ENCODE measurements at regions not wholly inside any gene's neighbourhood (a gene's known extent, or its start where the extent isn't known, plus 50 kb on each side); places are given as distances from the start of the nearest gene placed in this dataset.

DNA sequence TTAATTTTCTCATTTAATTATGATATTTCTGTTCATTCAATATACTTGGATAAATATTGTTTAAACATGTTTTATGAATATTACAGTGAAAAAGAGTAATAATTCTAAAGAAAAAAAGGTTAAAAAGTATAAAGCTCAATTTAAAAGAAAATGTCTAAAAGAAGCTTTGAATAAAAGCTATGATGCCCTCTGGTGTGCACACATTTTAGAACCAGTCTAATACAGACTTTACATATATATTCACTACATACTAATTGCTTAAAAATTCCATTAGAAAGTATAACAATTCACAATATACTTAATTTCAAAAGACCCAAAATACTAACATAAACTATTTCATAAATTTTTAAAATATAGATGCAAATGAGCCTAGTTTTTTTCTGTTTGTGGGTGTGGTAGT, 909.1 kb upstream of the ROBO1 start:
- FAIRE-seq (no peak), DNase-seq (ENCODE audit: insufficient read length, low spot score) (no peak)
- TF ChIP-seq CTCF (IDR thresholded peaks at IDR 0.05; ENCODE audit: insufficient read depth, missing control alignments) = peak; percentile 35

DNA sequence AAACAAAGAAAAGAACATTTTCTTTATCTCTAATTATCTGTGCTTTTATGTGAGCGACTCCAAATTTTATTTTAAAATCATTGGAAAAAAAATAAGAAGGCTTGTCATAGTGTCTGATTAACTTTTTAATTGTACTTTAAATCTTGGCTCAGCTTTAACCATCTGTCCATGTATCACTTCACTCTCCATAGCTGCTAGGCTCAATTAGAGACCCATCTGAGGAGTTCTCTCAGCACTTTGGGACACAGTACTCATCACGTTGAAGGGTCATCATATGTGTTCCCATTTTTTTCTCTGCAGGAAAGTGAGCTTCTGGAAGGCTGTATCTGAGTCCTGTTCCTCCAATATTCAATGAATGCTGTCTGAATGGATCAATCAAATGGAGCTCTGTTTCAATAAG, 908.5 kb upstream of the ROBO1 start:
- peak; percentile 46 for FAIRE-seq
- DNase-seq (ENCODE audit: insufficient read length, low spot score) = no peak
- no peak for TF ChIP-seq CTCF (IDR thresholded peaks at IDR 0.05; ENCODE audit: insufficient read depth, missing control alignments)

DNA sequence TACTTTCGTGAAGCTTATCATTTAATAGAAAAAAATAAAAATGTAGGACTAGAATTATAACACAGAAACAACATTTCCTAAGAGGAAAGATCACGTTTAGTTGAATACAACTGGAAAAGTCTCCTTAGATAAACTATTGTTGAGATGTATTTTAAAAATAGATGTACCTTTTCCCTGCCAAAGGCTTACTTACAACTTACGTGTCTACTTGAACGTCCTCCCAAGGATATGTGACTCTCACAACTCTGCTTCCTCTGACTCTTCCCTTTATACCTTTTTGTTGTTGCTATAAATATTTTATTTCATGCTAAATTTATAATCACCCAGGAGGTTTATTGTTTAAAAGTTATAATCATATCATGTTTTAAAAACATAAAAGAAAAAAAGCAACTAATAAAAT, 908.0 kb upstream of the ROBO1 start:
- FAIRE-seq (no peak), DNase-seq (ENCODE audit: insufficient read length, low spot score) (no peak)
- TF ChIP-seq CTCF (IDR thresholded peaks at IDR 0.05; ENCODE audit: insufficient read depth, missing control alignments) = no peak

DNA sequence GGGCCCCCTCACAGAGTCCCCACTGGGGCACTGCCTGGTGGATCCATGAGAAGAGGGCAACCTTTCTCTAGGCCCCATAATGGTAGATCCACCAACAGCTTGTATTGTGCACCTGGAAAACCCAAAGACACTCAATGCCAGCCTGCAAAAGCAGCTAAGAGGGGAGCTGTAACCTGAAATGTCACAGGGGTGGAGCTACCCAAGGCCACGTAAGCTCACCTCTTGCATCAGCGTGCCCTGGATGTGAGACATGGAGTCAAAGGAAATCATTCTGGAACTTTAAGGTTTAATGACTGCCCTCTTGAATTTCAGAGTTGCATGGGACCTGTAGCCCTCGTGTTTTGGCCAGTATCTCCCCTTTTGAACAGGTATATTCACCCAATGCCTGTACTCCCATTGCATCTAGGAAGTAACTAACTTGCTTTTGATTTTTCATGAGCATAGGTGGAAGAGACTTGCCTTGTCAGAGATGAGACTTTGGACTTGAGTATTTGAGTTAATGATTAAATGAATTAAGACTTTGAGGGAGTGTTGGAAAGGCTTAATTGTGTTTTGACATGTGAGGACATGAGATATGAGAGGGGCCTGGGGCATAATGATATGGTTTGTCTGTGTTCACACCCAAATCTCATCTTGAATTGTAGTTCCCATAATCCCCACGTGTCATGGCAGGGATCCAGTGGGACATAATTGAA, 900.9 kb upstream of the ROBO1 start:
- no peak for FAIRE-seq
- no peak for TF ChIP-seq CTCF (IDR thresholded peaks at IDR 0.05; ENCODE audit: insufficient read depth, missing control alignments)
- no peak for DNase-seq (ENCODE audit: insufficient read length, low spot score)

DNA sequence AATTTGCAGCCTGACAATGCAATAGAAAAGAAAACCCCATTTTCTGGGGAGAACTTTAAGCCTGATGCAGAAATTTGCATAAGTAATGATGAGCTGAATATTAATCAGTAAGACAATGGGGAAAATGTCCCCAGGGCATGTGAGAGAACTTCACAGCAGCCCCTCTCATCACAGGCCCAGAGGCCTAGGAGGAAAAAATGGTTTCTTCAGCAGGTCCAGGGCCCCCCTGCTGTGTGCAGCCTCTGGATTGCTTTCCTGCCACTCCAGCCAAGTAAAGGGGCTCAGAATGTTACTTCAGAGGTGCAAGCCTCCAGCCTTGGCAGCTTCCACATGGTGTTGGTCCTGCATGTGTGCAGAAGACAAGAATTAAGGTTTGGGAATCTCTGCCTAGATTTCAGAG, 900.3 kb upstream of the ROBO1 start:
- TF ChIP-seq CTCF (IDR thresholded peaks at IDR 0.05; ENCODE audit: insufficient read depth, missing control alignments) = no peak
- DNase-seq (ENCODE audit: insufficient read length, low spot score) (no peak), FAIRE-seq (no peak)

GRCh38 chr3:80663426-80663825, 895.6 kb upstream of the ROBO1 start:
- DNase-seq (ENCODE audit: insufficient read length, low spot score) (no peak), FAIRE-seq (no peak)
- no peak for TF ChIP-seq CTCF (IDR thresholded peaks at IDR 0.05; ENCODE audit: insufficient read depth, missing control alignments)

DNA sequence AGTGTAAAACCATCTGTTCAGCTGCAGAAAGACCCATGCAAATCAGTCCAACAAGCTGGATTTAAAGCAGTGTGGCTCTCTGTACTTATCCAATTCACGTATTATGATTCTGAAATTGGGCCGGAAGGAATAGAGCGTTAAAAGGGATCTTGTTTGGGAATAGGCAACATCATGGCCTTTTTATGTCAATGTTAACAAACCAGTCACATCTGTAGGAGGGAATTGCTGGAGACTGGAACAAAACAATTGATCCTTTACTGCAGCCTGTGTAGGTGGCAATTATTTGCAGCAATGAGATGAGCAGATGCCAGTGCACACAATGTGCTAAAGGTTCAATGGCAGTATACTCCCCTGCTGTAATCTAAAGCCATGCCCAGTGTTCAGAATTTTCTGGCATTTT, 887.4 kb upstream of the ROBO1 start:
- no peak for TF ChIP-seq CTCF (IDR thresholded peaks at IDR 0.05; ENCODE audit: insufficient read depth, missing control alignments)
- DNase-seq (ENCODE audit: insufficient read length, low spot score) = no peak
- FAIRE-seq = no peak
